ENCODE measurements at regions not wholly inside any gene's neighbourhood (a gene's known extent, or its start where the extent isn't known, plus 50 kb on each side); places are given as distances from the start of the nearest gene placed in this dataset.

DNA sequence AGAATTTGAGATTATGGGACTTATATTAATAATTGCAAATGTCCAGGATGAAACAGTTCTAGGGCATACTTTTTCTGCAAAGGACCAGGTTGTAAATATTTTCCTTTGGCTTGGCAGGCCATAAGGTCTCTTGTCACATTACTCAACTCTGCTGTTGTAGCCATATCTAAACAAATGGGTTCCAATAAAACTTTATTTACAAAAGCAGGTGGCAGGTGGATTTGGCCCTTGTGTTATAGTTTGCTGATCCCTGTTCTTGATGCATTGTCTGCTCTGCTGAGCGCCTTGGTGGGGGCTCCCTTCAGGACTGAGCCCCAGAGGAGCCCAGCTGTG is 258.5 kb downstream of the FOXD2 start:
- WGBS, 2 donors: 75 to 84% methylated on average over 1 of the region's 1 CpG
- Histone ChIP-seq H3K9me3 (no peaks in the 10 kb centered on the region), H3K27me3 (no peaks in the 10 kb centered on the region), H3K27ac (no peak overlapping the region), H3K4me3 (no peak overlapping the region), H3K4me1 (no peaks in the 10 kb centered on the region), H3K36me3 (no peaks in the 10 kb centered on the region)
- TF ChIP-seq EP300 (IDR thresholded peaks at IDR 0.05) (no peak), POLR2AphosphoS5 (IDR thresholded peaks at IDR 0.05) (no peak), POLR2A (IDR thresholded peaks at IDR 0.05) (no peak)
- TF ChIP-seq, protein P1, sequence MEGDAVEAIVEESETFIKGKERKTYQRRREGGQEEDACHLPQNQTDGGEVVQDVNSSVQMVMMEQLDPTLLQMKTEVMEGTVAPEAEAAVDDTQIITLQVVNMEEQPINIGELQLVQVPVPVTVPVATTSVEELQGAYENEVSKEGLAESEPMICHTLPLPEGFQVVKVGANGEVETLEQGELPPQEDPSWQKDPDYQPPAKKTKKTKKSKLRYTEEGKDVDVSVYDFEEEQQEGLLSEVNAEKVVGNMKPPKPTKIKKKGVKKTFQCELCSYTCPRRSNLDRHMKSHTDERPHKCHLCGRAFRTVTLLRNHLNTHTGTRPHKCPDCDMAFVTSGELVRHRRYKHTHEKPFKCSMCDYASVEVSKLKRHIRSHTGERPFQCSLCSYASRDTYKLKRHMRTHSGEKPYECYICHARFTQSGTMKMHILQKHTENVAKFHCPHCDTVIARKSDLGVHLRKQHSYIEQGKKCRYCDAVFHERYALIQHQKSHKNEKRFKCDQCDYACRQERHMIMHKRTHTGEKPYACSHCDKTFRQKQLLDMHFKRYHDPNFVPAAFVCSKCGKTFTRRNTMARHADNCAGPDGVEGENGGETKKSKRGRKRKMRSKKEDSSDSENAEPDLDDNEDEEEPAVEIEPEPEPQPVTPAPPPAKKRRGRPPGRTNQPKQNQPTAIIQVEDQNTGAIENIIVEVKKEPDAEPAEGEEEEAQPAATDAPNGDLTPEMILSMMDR (IDR thresholded peaks at IDR 0.05): no peak
- no peak for DNase-seq
- intact Hi-C loops (cut with DNase I): no loop called here

DNA sequence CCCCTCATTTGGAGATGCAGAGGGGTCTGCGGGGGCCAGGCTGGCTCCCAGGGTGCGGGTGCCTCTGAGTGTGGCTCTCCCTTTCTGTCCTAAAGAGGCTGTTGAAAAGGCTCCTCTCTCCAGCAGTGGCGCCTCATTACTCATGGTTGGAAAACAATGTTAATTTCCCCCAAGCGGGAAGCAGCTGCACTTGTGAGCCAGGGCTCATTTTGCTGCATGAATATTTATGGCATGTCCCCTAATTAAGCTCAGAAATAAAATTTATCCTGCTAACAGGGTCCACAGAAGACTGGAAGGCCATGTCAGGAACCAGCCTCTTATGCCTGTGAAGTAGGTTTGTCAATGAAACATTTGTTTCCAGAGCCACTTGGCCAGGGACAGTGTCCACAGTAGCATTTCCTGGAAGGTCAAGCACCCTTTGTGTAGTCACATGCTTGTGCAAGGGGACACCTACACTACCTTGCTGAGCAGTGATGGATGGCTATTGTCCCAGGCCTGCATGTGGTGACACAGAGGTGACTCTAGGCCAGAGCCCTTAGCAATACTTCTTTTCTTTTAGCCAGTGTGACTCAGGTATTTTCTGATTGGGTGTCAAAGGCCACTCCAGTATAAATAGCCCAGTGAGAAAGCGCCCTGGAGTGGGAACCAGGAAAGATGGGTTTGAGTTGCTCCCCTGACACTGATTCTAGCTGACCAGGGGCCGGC is 259.0 kb downstream of the FOXD2 start:
- peak; percentile 28 for DNase-seq
- H3K4me3 ChIP-seq: no peak overlapping the region
- H3K27ac ChIP-seq: no peak overlapping the region
- no peaks in the 10 kb centered on the region for H3K27me3 ChIP-seq
- no peaks in the 10 kb centered on the region for H3K36me3 ChIP-seq
- H3K4me1 ChIP-seq: no peaks in the 10 kb centered on the region
- TF ChIP-seq POLR2AphosphoS5 (IDR thresholded peaks at IDR 0.05) (no peak), EP300 (IDR thresholded peaks at IDR 0.05) (no peak), POLR2A (IDR thresholded peaks at IDR 0.05) (no peak)
- TF ChIP-seq, protein P1 (IDR thresholded peaks at IDR 0.05): no peak
- intact Hi-C loops (cut with DNase I): no loop called here
- H3K9me3 ChIP-seq: no peaks in the 10 kb centered on the region
- 80 to 84% methylated on average over 6 of the region's 6 CpGs for WGBS, 2 donors

DNA sequence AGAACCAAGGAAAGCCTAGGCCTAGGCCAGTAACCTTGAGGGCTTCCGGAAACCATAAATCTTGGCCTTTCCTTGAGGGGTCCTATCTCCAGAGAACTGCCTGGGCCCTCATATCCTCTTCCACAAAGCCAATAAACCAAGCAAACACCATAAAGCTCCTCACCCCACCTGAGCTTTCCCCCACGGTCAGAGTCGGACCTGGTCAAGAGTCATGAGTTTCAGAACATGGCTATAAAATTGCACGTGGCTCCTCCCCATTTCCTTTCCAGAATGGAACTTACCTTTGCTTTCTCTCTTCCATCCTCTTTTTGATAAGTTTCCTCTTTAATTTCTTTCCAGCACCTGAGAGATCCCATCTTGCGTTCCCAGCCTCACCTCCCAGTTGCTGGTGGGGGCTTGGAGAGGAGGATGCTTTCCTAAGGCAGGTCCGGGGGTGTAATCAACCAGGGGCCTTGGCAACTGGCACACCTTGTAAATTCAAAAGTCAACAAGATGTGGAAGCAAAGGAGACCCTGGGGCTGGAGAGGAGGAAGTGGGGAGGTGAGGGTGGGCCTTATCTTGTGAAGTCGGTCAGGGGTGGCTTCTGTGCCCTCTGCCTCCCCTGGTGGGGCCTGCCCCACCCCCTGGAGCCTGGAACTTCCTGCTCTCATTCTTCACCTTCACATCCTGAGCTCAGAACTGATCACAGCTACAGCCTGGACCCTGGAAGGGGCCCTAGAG is 259.9 kb downstream of the FOXD2 start:
- H3K4me1 ChIP-seq: no peaks in the 10 kb centered on the region
- 19 to 71% methylated on average over 7 of the region's 7 CpGs for WGBS, 2 donors
- no peaks in the 10 kb centered on the region for H3K27me3 ChIP-seq
- intact Hi-C loops (cut with DNase I): no loop called here
- H3K27ac ChIP-seq: no peak overlapping the region
- H3K4me3 ChIP-seq: no peak overlapping the region
- no peaks in the 10 kb centered on the region for H3K9me3 ChIP-seq
- no peaks in the 10 kb centered on the region for H3K36me3 ChIP-seq
- peak; percentile 13 for DNase-seq
- no peak for TF ChIP-seq POLR2AphosphoS5 (IDR thresholded peaks at IDR 0.05)
- no peak for TF ChIP-seq POLR2A (IDR thresholded peaks at IDR 0.05)
- TF ChIP-seq EP300 (IDR thresholded peaks at IDR 0.05): no peak
- TF ChIP-seq, protein P1 (IDR thresholded peaks at IDR 0.05): no peak

DNA sequence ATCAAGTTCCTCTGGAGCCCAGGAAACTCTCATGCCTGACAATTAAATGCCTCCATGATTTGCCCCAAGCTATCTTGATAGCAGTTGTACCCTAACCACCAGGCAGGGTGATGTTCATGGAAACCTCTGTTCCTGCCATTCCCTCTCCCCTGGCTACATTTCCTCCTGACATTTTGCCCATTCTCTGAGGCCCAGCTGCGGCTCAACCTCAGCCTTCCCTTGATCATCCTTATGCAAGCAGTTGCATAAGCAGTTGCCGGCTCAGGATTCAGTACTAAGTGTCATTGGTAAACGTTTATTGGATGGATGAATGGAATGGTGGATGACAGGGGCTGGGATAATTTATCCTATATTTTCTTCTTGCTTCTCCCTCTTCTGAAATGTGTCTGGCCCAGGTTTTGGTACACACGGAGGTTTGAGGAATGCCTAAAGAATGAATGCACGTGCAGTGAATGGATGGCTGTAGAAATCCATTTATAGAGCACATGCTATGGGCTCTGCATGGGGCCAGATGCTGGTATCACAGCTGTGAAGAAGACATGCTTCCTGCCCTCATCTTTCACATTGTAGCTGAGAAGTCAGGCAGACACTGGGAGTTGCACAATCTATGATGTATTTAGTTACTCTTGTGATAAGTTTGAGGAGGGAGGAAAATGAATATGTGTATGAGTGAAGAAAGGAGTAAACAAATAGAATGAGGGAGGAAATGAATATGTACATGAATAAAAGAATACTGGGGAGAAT is 261.8 kb downstream of the FOXD2 start:
- intact Hi-C loops (cut with DNase I): no loop called here
- 56 to 80% methylated on average over 5 of the region's 5 CpGs for WGBS, 2 donors
- TF ChIP-seq EP300 (IDR thresholded peaks at IDR 0.05) (no peak), POLR2AphosphoS5 (IDR thresholded peaks at IDR 0.05) (no peak), POLR2A (IDR thresholded peaks at IDR 0.05) (no peak)
- TF ChIP-seq, protein P1 (IDR thresholded peaks at IDR 0.05): no peak

More for the DNA sequence above, 261.8 kb downstream of the FOXD2 start:
- Histone ChIP-seq H3K27ac (no peak overlapping the region), H3K36me3 (no peaks in the 10 kb centered on the region), H3K4me1 (peaks cover 0 to 6% (median 2%) of the 10 kb centered on the region in 4 donors), H3K9me3 (no peaks in the 10 kb centered on the region), H3K4me3 (no peak overlapping the region), H3K27me3 (no peaks in the 10 kb centered on the region)
- no peak for DNase-seq

Measured in sigmoid colon (tissue), 6 donors.